ENCODE measurements at regions not wholly inside any gene's neighbourhood (a gene's known extent, or its start where the extent isn't known, plus 50 kb on each side); places are given as distances from the start of the nearest gene placed in this dataset.

DNA sequence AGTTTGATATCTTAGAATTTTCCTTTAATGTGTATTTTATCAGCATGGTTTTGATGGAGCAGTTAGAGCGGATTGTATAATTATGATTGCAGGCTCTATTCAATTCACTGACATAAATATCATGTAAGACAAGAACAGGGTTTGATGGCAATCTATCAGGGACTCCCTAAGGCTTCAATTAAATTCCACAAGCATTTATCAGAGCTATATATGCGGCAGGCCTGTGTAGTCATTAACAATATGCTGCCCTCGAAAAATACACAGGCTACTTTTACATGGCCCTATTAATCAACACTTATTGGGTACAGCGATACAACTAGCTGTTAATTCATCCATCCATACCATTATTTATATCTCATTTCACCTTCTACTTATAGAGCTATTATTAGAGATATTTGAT, 358.1 kb upstream of the TPK1 start:
- H3K36me3 ChIP-seq (ENCODE audit: insufficient read depth, low read length), result no peaks in the 10 kb centered on the region
- H3K27ac ChIP-seq (ENCODE audit: low read depth, low read length, poor library complexity, severe bottlenecking), result no peak overlapping the region
- CTCF ChIA-PET (ENCODE audit: unreplicated experiment), result no interaction called here
- no peaks in the 10 kb centered on the region for H4K20me1 ChIP-seq (ENCODE audit: insufficient read depth, low read length)
- BruUV-seq (replicated peaks), result no TSS peak
- intact Hi-C loops (cut with micrococcal nuclease; ENCODE audit: unreplicated experiment), result no loop called here
- no peaks in the 10 kb centered on the region for H3K9me2 ChIP-seq (ENCODE audit: insufficient read depth, low read length)
- TF ChIP-seq EZH2phosphoT487 (IDR thresholded peaks at IDR 0.05; ENCODE audit: borderline replicate concordance, low read depth, low read length), result no peak
- TF ChIP-seq, protein P1, sequence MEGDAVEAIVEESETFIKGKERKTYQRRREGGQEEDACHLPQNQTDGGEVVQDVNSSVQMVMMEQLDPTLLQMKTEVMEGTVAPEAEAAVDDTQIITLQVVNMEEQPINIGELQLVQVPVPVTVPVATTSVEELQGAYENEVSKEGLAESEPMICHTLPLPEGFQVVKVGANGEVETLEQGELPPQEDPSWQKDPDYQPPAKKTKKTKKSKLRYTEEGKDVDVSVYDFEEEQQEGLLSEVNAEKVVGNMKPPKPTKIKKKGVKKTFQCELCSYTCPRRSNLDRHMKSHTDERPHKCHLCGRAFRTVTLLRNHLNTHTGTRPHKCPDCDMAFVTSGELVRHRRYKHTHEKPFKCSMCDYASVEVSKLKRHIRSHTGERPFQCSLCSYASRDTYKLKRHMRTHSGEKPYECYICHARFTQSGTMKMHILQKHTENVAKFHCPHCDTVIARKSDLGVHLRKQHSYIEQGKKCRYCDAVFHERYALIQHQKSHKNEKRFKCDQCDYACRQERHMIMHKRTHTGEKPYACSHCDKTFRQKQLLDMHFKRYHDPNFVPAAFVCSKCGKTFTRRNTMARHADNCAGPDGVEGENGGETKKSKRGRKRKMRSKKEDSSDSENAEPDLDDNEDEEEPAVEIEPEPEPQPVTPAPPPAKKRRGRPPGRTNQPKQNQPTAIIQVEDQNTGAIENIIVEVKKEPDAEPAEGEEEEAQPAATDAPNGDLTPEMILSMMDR (conservative IDR thresholded peaks at IDR 0.05; ENCODE audit: low read length), result no peak
- POLR2A ChIA-PET, result no interaction called here
- no peak overlapping the region for H3K4me2 ChIP-seq (ENCODE audit: low read length)
- DNase-seq (ENCODE audit: low spot score), result no peak
- no peaks in the 10 kb centered on the region for H3K4me1 ChIP-seq (ENCODE audit: insufficient read depth, low read length, poor library complexity, severe bottlenecking)
- H3K9me3 ChIP-seq (ENCODE audit: low read length), result no peaks in the 10 kb centered on the region
- H3K4me3 ChIP-seq (ENCODE audit: low read depth, low read length, poor library complexity, severe bottlenecking), result no peak overlapping the region
- H2AFZ ChIP-seq (ENCODE audit: low read length), result no peak overlapping the region
- no peaks in the 10 kb centered on the region for H3K79me2 ChIP-seq (ENCODE audit: insufficient read depth, low read depth, low read length)

DNA sequence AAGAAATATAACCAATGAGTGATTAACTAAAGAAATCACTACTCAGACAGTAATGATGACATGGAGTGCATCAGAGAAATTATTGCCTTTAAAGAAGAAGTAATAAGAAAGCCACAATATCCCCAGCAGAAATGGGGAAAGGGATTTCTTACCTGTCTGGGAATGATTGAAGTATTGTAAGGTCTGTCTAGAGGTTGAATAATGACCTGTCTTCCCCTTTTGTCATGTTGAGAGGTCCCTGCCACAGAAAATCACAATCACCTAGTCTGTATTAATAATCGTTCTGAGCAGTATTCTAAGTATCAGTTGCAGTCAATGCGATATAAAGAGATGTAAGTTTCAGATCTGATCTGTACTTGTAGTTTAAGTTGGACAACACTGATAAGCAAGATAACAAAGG, 349.1 kb upstream of the TPK1 start:
- TF ChIP-seq, protein P1 (conservative IDR thresholded peaks at IDR 0.05; ENCODE audit: low read length), result no peak
- no peak for TF ChIP-seq EZH2phosphoT487 (IDR thresholded peaks at IDR 0.05; ENCODE audit: borderline replicate concordance, low read depth, low read length)
- no TSS peak for BruUV-seq (replicated peaks)
- POLR2A ChIA-PET, result no interaction called here
- H3K9me2 ChIP-seq (ENCODE audit: insufficient read depth, low read length), result no peaks in the 10 kb centered on the region
- no peaks in the 10 kb centered on the region for H3K79me2 ChIP-seq (ENCODE audit: insufficient read depth, low read depth, low read length)
- no peaks in the 10 kb centered on the region for H3K36me3 ChIP-seq (ENCODE audit: insufficient read depth, low read length)
- intact Hi-C loops (cut with micrococcal nuclease; ENCODE audit: unreplicated experiment), result no loop called here
- no peaks in the 10 kb centered on the region for H4K20me1 ChIP-seq (ENCODE audit: insufficient read depth, low read length)
- no peaks in the 10 kb centered on the region for H3K4me1 ChIP-seq (ENCODE audit: insufficient read depth, low read length, poor library complexity, severe bottlenecking)
- no peaks in the 10 kb centered on the region for H3K9me3 ChIP-seq (ENCODE audit: low read length)
- H3K4me2 ChIP-seq (ENCODE audit: low read length), result no peak overlapping the region
- DNase-seq (ENCODE audit: low spot score), result no peak
- CTCF ChIA-PET (ENCODE audit: unreplicated experiment), result no interaction called here
- no peak overlapping the region for H2AFZ ChIP-seq (ENCODE audit: low read length)
- no peak overlapping the region for H3K4me3 ChIP-seq (ENCODE audit: low read depth, low read length, poor library complexity, severe bottlenecking)
- no peak overlapping the region for H3K27ac ChIP-seq (ENCODE audit: low read depth, low read length, poor library complexity, severe bottlenecking)

DNA sequence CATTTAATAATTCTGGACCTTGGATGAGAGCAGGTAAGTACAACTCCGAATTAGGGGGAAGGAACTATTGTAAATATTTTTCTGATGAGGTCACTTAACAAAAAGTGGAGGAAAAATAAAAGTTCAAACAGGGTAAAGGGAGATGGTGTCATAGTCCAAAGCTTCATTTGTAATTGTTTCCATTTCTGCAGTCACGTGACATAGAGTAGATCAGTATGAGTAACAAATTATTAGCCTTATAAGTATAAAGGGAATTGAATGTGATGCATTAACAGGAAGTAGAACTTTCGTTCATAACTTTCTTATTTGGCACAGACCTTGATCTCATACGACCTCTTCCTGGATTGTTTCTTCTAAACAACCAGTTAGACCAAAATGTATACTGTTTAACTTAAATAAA, 347.2 kb upstream of the TPK1 start:
- Histone ChIP-seq H4K20me1 (ENCODE audit: insufficient read depth, low read length) (no peaks in the 10 kb centered on the region), H3K27ac (ENCODE audit: low read depth, low read length, poor library complexity, severe bottlenecking) (no peak overlapping the region), H3K9me3 (ENCODE audit: low read length) (no peaks in the 10 kb centered on the region), H3K4me1 (ENCODE audit: insufficient read depth, low read length, poor library complexity, severe bottlenecking) (no peaks in the 10 kb centered on the region), H3K79me2 (ENCODE audit: insufficient read depth, low read depth, low read length) (no peaks in the 10 kb centered on the region), H3K36me3 (ENCODE audit: insufficient read depth, low read length) (no peaks in the 10 kb centered on the region), H3K4me3 (ENCODE audit: low read depth, low read length, poor library complexity, severe bottlenecking) (no peak overlapping the region), H3K9me2 (ENCODE audit: insufficient read depth, low read length) (no peaks in the 10 kb centered on the region), H2AFZ (ENCODE audit: low read length) (no peak overlapping the region), H3K4me2 (ENCODE audit: low read length) (no peak overlapping the region)
- ChIA-PET CTCF (ENCODE audit: unreplicated experiment) (no interaction called here), POLR2A (interaction anchor here (0.7 kb wide), 1 partner anchor 12 kb away, joined by 3 read pairs; no protein-coding TSS in a partner anchor)
- BruUV-seq (replicated peaks), result no TSS peak
- DNase-seq (ENCODE audit: low spot score), result no peak
- intact Hi-C loops (cut with micrococcal nuclease; ENCODE audit: unreplicated experiment), result no loop called here
- no peak for TF ChIP-seq EZH2phosphoT487 (IDR thresholded peaks at IDR 0.05; ENCODE audit: borderline replicate concordance, low read depth, low read length)
- TF ChIP-seq, protein P1 (conservative IDR thresholded peaks at IDR 0.05; ENCODE audit: low read length), result no peak

Measured in OCI-LY7 (cell line).